Smooth muscle cell (in vitro differentiated cells): ENCODE measurements at regions not wholly inside any gene's neighbourhood (a gene's known extent, or its start where the extent isn't known, plus 50 kb on each side); places are given as distances from the start of the nearest gene placed in this dataset.

ENCODE experiments used
- DNase-seq: peaks from one replicate; lab custom pipeline; 2025; ENCODE audit not compliant: unreplicated experiment; lab: John Stamatoyannopoulos, UW
- H2AFZ ChIP-seq: fragments of 200-600 bp; sonication (generic); 2 replicates; pipeline ENCODE4 v1.6.0; 2016; ENCODE audit warnings: antibody characterized with exemption, low read depth, mild to moderate bottlenecking
- H3F3A ChIP-seq: fragments of 200-600 bp; sonication (generic); 2 replicates; pipeline ENCODE4 v1.6.0; 2017; ENCODE audit warnings: antibody characterized with exemption, low read depth
- H3K27ac ChIP-seq: fragments of 200-600 bp; sonication (generic); 2 replicates; pipeline ENCODE4 v1.5.1; 2016; ENCODE audit warnings: low read depth, mild to moderate bottlenecking
- H3K27me3 ChIP-seq: fragments of 200-600 bp; sonication (generic); 2 replicates; pipeline ENCODE4 v1.6.1; 2016; ENCODE audit warnings: low read depth, mild to moderate bottlenecking
- H3K36me3 ChIP-seq: fragments of 200-600 bp; sonication (generic); 2 replicates; pipeline ENCODE4 v1.5.1; 2016; ENCODE audit warnings: low read depth
- H3K4me1 ChIP-seq: fragments of 200-600 bp; sonication (generic); 2 replicates; pipeline ENCODE4 v1.5.1; 2016; ENCODE audit warnings: low read depth
- H3K4me2 ChIP-seq: fragments of 200-600 bp; sonication (generic); 2 replicates; pipeline ENCODE4 v1.6.0; 2016; ENCODE audit warnings: mild to moderate bottlenecking
- H3K4me3 ChIP-seq: fragments of 200-600 bp; sonication (generic); 2 replicates; pipeline ENCODE4 v1.5.1; 2016; ENCODE audit warnings: mild to moderate bottlenecking
- H3K79me2 ChIP-seq: fragments of 200-600 bp; sonication (generic); 2 replicates; pipeline ENCODE4 v1.6.0; 2016; ENCODE audit warnings: low read depth, mild to moderate bottlenecking
- H3K9ac ChIP-seq: fragments of 200-600 bp; sonication (generic); 2 replicates; pipeline ENCODE4 v1.6.0; 2016; ENCODE audit warnings: low read depth
- H3K9me3 ChIP-seq: fragments of 200-600 bp; sonication (generic); replicated peaks from 2 replicates; pipeline ENCODE4 v1.5.1; 2016; ENCODE audit warnings: low read depth
- H4K20me1 ChIP-seq: fragments of 200-600 bp; sonication (generic); 2 replicates; pipeline ENCODE4 v1.6.0; 2016; ENCODE audit warnings: low read depth
- CTCF ChIP-seq: fragments of 200-600 bp; sonication (generic); IDR thresholded peaks from 2 replicates; pipeline ENCODE4 v1.5.1; 2017; ENCODE audit warnings: borderline replicate concordance, mild to moderate bottlenecking, antibody characterized with exemption; ENCODE audit not compliant: insufficient read depth, poor library complexity, severe bottlenecking
- WGBS: methylation state at CpG from one replicate; pipeline ENCODE4 v1.1.7; 2016; ENCODE audit warnings: low lambda C conversion rate; 5-methylcytosine and 5-hydroxymethylcytosine counted together

- Histone ChIP-seq H3K79me2 (no peaks in the 10 kb centered on the region), H2AFZ (no peak overlapping the region), H3K4me3 (no peak overlapping the region), H3K4me2 (no peak overlapping the region), H3K4me1 (no peaks in the 10 kb centered on the region), H3K27me3 (no peaks in the 10 kb centered on the region), H4K20me1 (no peaks in the 10 kb centered on the region), H3K9me3 (peaks cover 8% of the 10 kb centered on the region), H3K9ac (no peak overlapping the region), H3K27ac (no peak overlapping the region), H3F3A (no peaks in the 10 kb centered on the region), H3K36me3 (no peaks in the 10 kb centered on the region)
- no peak for TF ChIP-seq CTCF
- DNase-seq = no peak
- WGBS = 53% methylated on average over 2 of the region's 2 CpGs
These were observed 361.6 kb upstream of the ANXA10 start for GRCh38 chr4:167730769-167731168.

- H3K9me3 ChIP-seq = no peaks in the 10 kb centered on the region
- H3K4me2 ChIP-seq = no peak overlapping the region
- no peaks in the 10 kb centered on the region for H3K36me3 ChIP-seq
- no peaks in the 10 kb centered on the region for H3K4me1 ChIP-seq
- no peaks in the 10 kb centered on the region for H3K27me3 ChIP-seq
- 77% methylated on average over 6 of the region's 6 CpGs for WGBS
- no peak overlapping the region for H3K4me3 ChIP-seq
- no peaks in the 10 kb centered on the region for H3F3A ChIP-seq
- H3K9ac ChIP-seq = no peak overlapping the region
- no peak for TF ChIP-seq CTCF
- H3K27ac ChIP-seq = no peak overlapping the region
- DNase-seq = no peak
- no peaks in the 10 kb centered on the region for H4K20me1 ChIP-seq
- no peak overlapping the region for H2AFZ ChIP-seq
- H3K79me2 ChIP-seq = no peaks in the 10 kb centered on the region
These were observed 347.2 kb upstream of the ANXA10 start for GRCh38 chr4:167745024-167745687.

GRCh38 chr4:167767281-167767680, 325.1 kb upstream of the ANXA10 start:
- no peaks in the 10 kb centered on the region for H3K79me2 ChIP-seq
- H3K4me1 ChIP-seq = no peaks in the 10 kb centered on the region
- H3K4me2 ChIP-seq = no peak overlapping the region
- no peak overlapping the region for H3K4me3 ChIP-seq
- H3K9ac ChIP-seq = no peak overlapping the region
- no peaks in the 10 kb centered on the region for H3K27me3 ChIP-seq
- no peak overlapping the region for H2AFZ ChIP-seq
- no peaks in the 10 kb centered on the region for H3F3A ChIP-seq
- no peaks in the 10 kb centered on the region for H3K9me3 ChIP-seq
- H3K36me3 ChIP-seq = no peaks in the 10 kb centered on the region
- no peak overlapping the region for H3K27ac ChIP-seq
- 81% methylated on average over 2 of the region's 2 CpGs for WGBS
- DNase-seq = no peak
- no peak for TF ChIP-seq CTCF
- H4K20me1 ChIP-seq = no peaks in the 10 kb centered on the region

- Histone ChIP-seq H3K9me3 (no peaks in the 10 kb centered on the region), H4K20me1 (no peaks in the 10 kb centered on the region), H3K4me1 (no peaks in the 10 kb centered on the region), H2AFZ (no peak overlapping the region), H3K36me3 (no peaks in the 10 kb centered on the region), H3K79me2 (no peaks in the 10 kb centered on the region), H3K4me3 (no peak overlapping the region), H3K4me2 (no peak overlapping the region), H3K9ac (no peak overlapping the region), H3K27me3 (no peaks in the 10 kb centered on the region), H3F3A (no peaks in the 10 kb centered on the region), H3K27ac (no peak overlapping the region)
- no peak for DNase-seq
- no peak for TF ChIP-seq CTCF
These were observed 317.7 kb upstream of the ANXA10 start for GRCh38 chr4:167774646-167775045.
